Keratinocyte (primary cell): ENCODE measurements at regions not wholly inside any gene's neighbourhood (a gene's known extent, or its start where the extent isn't known, plus 50 kb on each side); places are given as distances from the start of the nearest gene placed in this dataset.

Source experiments
- DNase-seq: peaks from one replicate; pipeline ENCODE4 v3.0.0-alpha.2; 2011; ENCODE audit warnings: low read depth, missing footprints, low spot score
- FAIRE-seq: peaks from 2 replicates; lab custom pipeline; 2011; peaks lifted over from hg19 to GRCh38; lab: Jason Lieb, UNC
- H2AFZ ChIP-seq: 2 replicates; pipeline ENCODE4 v1.6.0; 2012; ENCODE audit warnings: low read length, control low read depth, inconsistent platforms; ENCODE audit not compliant: control insufficient read depth
- H3K27ac ChIP-seq: 2 replicates; pipeline ENCODE4 v1.5.1; 2011; ENCODE audit warnings: low read length; ENCODE audit not compliant: control insufficient read depth, insufficient read depth
- H3K27me3 ChIP-seq: 3 replicates; pipeline ENCODE4 v1.6.0; 2011; ENCODE audit warnings: low read length; ENCODE audit not compliant: control insufficient read depth, insufficient read depth; ENCODE audit errors: extremely low read depth
- H3K36me3 ChIP-seq, 2 experiments: 2 replicates in 1 of 2; 3 replicates in 1 of 2; pipeline ENCODE4 v1.5.1; 2011; ENCODE audit warnings: low read length in 2 of 2, mild to moderate bottlenecking in 1 of 2; ENCODE audit not compliant: control insufficient read depth in 2 of 2, insufficient read depth in 2 of 2; ENCODE audit errors: extremely low read depth in 1 of 2
- H3K4me1 ChIP-seq: 3 replicates; pipeline ENCODE4 v1.5.1; 2011; ENCODE audit warnings: low read length; ENCODE audit not compliant: control insufficient read depth, insufficient read depth; ENCODE audit errors: extremely low read depth
- H3K4me2 ChIP-seq: 3 replicates; pipeline ENCODE4 v1.6.0; 2011; ENCODE audit warnings: low read depth, low read length; ENCODE audit not compliant: control insufficient read depth, insufficient read depth; ENCODE audit errors: extremely low read depth
- H3K4me3 ChIP-seq, 3 experiments: fragments of 200-600 bp in 1 of 3; sonication (generic) in 1 of 3; 2 replicates in 2 of 3; 3 replicates in 1 of 3; pipeline ENCODE4 v1.5.1; 2011 to 2016; ENCODE audit warnings: low read length in 3 of 3, mild to moderate bottlenecking in 3 of 3, control low read depth in 2 of 3, inconsistent platforms in 1 of 3, low read depth in 1 of 3, mixed read lengths in 1 of 3, mixed run types in 1 of 3, moderate library complexity in 1 of 3; ENCODE audit not compliant: control insufficient read depth in 2 of 3, insufficient read depth in 2 of 3; ENCODE audit errors: extremely low read depth in 1 of 3
- H3K79me2 ChIP-seq: 2 replicates; pipeline ENCODE4 v1.6.0; 2012; ENCODE audit warnings: low read length; ENCODE audit not compliant: control insufficient read depth, insufficient read depth
- H3K9ac ChIP-seq: 3 replicates; pipeline ENCODE4 v1.6.0; 2011; ENCODE audit warnings: low read length; ENCODE audit not compliant: control insufficient read depth, insufficient read depth; ENCODE audit errors: extremely low read depth
- H3K9me1 ChIP-seq: 3 replicates; pipeline ENCODE4 v1.6.0; 2011; ENCODE audit warnings: low read length; ENCODE audit not compliant: control insufficient read depth, insufficient read depth; ENCODE audit errors: extremely low read depth
- H3K9me3 ChIP-seq: 2 replicates; pipeline ENCODE4 v1.5.1; 2012; ENCODE audit warnings: low read depth, low read length; ENCODE audit not compliant: control insufficient read depth
- H4K20me1 ChIP-seq: 3 replicates; pipeline ENCODE4 v1.6.0; 2011; ENCODE audit warnings: low read length; ENCODE audit not compliant: control insufficient read depth, insufficient read depth; ENCODE audit errors: extremely low read depth
- EZH2 ChIP-seq: IDR thresholded peaks from one replicate; pipeline ENCODE4 v1.6.1; 2012; ENCODE audit warnings: inconsistent platforms, mild to moderate bottlenecking, low read length, moderate library complexity
- dilution Hi-C: fragments of 300-500 bp; cut with MboI; formaldehyde crosslinking; loops from one replicate; pipeline ENCODE4 v1.7.0; 2020; ENCODE audit warnings: low sequenced_read_pairs; ENCODE audit not compliant: extremely low pct_ligation_motif_present
- TF ChIP-seq, protein P1 (sequence below), 3 experiments: IDR thresholded peaks in 1 of 3; conservative IDR thresholded peaks in 1 of 3; optimal IDR thresholded peaks in 1 of 3; 2 replicates in 2 of 3; 3 replicates in 1 of 3; pipeline versions ENCODE3 to v1.5.1; 2011; ENCODE audit warnings: low read length in 3 of 3, mild to moderate bottlenecking in 3 of 3, moderate library complexity in 2 of 3, control low read depth in 1 of 3, inconsistent platforms in 1 of 3; ENCODE audit not compliant: insufficient read depth in 2 of 3; ENCODE audit errors: extremely low read depth in 1 of 3

GRCh38 chr3:5756443-5756842 is 568.9 kb downstream of the EDEM1 start:
- dilution Hi-C loops, result no loop called here

DNA sequence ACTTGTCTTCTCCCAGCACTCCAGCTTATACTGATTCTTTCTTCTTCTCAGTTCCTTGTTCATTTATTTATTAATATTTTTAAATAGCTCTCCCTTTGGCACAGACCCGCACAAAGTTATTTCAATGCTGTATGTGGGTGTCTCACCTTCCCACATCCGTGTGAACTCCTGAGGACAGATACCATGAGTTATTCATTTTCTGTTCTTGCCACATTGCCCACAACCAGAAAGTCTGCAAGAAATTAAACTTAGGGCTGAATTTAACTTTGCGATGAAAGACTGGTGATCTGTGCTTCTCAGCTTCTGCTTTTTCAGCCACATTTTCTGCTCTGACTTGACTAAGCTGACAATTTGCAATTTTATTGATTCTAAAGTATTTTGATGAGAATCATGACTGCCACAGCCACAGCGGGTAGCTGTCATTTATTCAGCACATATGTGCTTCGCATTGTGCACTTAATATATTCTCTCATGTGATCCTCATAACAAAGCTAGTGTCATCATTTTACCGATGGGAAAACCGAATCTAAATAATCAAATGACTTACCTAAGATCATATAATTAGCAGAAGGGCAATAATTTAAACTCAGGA is 569.8 kb downstream of the EDEM1 start:
- Histone ChIP-seq H3K79me2 (no peaks in the 10 kb centered on the region), H3K27ac (no peak overlapping the region), H3K4me1 (no peaks in the 10 kb centered on the region), H3K27me3 (no peaks in the 10 kb centered on the region), H3K9ac (no peak overlapping the region), H3K36me3 (no peaks in the 10 kb centered on the region), H2AFZ (no peak overlapping the region), H4K20me1 (no peaks in the 10 kb centered on the region), H3K9me1 (no peaks in the 10 kb centered on the region), H3K4me3 (no peak overlapping the region), H3K4me2 (no peak overlapping the region), H3K9me3 (no peaks in the 10 kb centered on the region)
- FAIRE-seq (no peak), DNase-seq (no peak)
- dilution Hi-C loops, result no loop called here
- TF ChIP-seq EZH2, result no peak
- TF ChIP-seq, protein P1, sequence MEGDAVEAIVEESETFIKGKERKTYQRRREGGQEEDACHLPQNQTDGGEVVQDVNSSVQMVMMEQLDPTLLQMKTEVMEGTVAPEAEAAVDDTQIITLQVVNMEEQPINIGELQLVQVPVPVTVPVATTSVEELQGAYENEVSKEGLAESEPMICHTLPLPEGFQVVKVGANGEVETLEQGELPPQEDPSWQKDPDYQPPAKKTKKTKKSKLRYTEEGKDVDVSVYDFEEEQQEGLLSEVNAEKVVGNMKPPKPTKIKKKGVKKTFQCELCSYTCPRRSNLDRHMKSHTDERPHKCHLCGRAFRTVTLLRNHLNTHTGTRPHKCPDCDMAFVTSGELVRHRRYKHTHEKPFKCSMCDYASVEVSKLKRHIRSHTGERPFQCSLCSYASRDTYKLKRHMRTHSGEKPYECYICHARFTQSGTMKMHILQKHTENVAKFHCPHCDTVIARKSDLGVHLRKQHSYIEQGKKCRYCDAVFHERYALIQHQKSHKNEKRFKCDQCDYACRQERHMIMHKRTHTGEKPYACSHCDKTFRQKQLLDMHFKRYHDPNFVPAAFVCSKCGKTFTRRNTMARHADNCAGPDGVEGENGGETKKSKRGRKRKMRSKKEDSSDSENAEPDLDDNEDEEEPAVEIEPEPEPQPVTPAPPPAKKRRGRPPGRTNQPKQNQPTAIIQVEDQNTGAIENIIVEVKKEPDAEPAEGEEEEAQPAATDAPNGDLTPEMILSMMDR (optimal IDR thresholded peaks at IDR 0.05 in 1 of 3, IDR thresholded peaks at IDR 0.05 in 1 of 3, conservative IDR thresholded peaks at IDR 0.05 in 1 of 3; ENCODE audit: extremely low read depth in 1 of 3, insufficient read depth in 2 of 3, low read length in 3 of 3), result no peak

More at GRCh38 chr3:5756443-5756842, 568.9 kb downstream of the EDEM1 start:
- Histone ChIP-seq H3K9ac (no peak overlapping the region), H3K4me3 (no peak overlapping the region), H3K27ac (no peak overlapping the region), H3K27me3 (no peaks in the 10 kb centered on the region), H3K4me2 (no peak overlapping the region), H4K20me1 (no peaks in the 10 kb centered on the region), H3K79me2 (no peaks in the 10 kb centered on the region), H2AFZ (no peak overlapping the region), H3K4me1 (no peaks in the 10 kb centered on the region), H3K36me3 (no peaks in the 10 kb centered on the region), H3K9me3 (no peaks in the 10 kb centered on the region), H3K9me1 (no peaks in the 10 kb centered on the region)
- TF ChIP-seq, protein P1 (optimal IDR thresholded peaks at IDR 0.05 in 1 of 3, IDR thresholded peaks at IDR 0.05 in 1 of 3, conservative IDR thresholded peaks at IDR 0.05 in 1 of 3; ENCODE audit: extremely low read depth in 1 of 3, insufficient read depth in 2 of 3, low read length in 3 of 3), result no peak
- no peak for TF ChIP-seq EZH2
- DNase-seq, result no peak
- FAIRE-seq, result no peak
